ENCODE measurements at regions not wholly inside any gene's neighbourhood (a gene's known extent, or its start where the extent isn't known, plus 50 kb on each side); places are given as distances from the start of the nearest gene placed in this dataset.

DNA sequence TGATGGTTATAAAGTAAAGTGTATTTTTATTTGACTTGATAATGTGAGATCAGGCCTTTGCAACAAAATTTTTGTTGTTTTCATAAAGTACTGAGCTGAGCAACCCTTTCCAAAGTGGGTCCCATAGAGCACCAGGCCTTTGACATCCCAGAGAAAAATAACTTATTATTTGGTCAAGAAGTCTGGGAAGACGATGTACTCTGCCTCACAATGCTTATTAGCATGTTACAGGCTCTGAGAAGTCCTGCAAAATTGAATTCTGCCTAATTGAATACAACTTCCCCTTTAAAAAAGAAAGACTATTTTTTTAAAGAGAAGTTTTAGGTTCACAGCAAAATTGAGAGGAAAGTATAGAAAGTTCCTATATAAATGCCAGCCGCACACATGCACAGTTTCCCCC, 151.5 kb upstream of the TCF4 start:
- Histone ChIP-seq H3K9me3 (ENCODE audit: control insufficient read depth, insufficient read depth, low read length) (no peaks in the 10 kb centered on the region), H3K27ac (ENCODE audit: low read depth, low read length) (no peak overlapping the region), H3K27me3 (ENCODE audit: control insufficient read depth, insufficient read depth, low read length) (no peaks in the 10 kb centered on the region), H3K4me3 (ENCODE audit: low read depth, low read length) (no peak overlapping the region)
- ChIA-PET CTCF (no interaction called here), POLR2A (no interaction called here)
- DNase-seq (ENCODE audit: low read depth, low spot score) = no peak
- TF ChIP-seq, protein P1, sequence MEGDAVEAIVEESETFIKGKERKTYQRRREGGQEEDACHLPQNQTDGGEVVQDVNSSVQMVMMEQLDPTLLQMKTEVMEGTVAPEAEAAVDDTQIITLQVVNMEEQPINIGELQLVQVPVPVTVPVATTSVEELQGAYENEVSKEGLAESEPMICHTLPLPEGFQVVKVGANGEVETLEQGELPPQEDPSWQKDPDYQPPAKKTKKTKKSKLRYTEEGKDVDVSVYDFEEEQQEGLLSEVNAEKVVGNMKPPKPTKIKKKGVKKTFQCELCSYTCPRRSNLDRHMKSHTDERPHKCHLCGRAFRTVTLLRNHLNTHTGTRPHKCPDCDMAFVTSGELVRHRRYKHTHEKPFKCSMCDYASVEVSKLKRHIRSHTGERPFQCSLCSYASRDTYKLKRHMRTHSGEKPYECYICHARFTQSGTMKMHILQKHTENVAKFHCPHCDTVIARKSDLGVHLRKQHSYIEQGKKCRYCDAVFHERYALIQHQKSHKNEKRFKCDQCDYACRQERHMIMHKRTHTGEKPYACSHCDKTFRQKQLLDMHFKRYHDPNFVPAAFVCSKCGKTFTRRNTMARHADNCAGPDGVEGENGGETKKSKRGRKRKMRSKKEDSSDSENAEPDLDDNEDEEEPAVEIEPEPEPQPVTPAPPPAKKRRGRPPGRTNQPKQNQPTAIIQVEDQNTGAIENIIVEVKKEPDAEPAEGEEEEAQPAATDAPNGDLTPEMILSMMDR (IDR thresholded peaks at IDR 0.05; ENCODE audit: low read depth, low read length) = no peak

DNA sequence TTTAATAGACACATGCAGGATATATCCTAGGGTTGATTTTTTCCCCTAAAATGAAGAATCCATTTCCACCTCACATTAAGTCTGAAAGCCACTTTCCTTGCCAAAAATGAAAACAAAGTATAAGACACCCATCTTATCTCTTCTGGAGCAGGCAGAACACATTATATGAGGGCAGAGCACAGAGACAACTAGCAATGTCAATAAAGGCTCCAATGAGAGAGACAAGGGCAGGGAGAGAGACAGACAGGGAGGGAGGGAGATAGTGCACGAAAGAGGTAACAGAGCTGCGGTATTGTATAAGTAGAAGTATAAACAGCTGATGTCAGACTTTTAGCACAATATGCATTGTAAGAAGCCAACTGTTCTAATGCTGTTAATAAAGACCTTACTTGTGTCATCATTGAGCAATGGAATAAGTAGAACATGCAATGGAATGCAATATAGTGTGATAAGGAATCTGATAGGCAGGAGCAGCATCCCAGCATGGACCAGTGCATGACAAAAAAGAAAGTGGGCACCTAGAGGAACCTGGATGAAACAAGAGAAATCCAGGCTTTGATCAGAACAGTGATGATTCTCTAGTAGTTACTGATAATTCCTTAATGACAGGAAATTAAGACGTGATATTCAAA, 150.6 kb upstream of the TCF4 start:
- H3K27me3 ChIP-seq (ENCODE audit: control insufficient read depth, insufficient read depth, low read length) = no peaks in the 10 kb centered on the region
- H3K27ac ChIP-seq (ENCODE audit: low read depth, low read length) = no peak overlapping the region
- ChIA-PET POLR2A (no interaction called here), CTCF (no interaction called here)
- H3K9me3 ChIP-seq (ENCODE audit: control insufficient read depth, insufficient read depth, low read length) = no peaks in the 10 kb centered on the region
- TF ChIP-seq, protein P1 (IDR thresholded peaks at IDR 0.05; ENCODE audit: low read depth, low read length) = no peak
- no peak for DNase-seq (ENCODE audit: low read depth, low spot score)
- H3K4me3 ChIP-seq (ENCODE audit: low read depth, low read length) = no peak overlapping the region

DNA sequence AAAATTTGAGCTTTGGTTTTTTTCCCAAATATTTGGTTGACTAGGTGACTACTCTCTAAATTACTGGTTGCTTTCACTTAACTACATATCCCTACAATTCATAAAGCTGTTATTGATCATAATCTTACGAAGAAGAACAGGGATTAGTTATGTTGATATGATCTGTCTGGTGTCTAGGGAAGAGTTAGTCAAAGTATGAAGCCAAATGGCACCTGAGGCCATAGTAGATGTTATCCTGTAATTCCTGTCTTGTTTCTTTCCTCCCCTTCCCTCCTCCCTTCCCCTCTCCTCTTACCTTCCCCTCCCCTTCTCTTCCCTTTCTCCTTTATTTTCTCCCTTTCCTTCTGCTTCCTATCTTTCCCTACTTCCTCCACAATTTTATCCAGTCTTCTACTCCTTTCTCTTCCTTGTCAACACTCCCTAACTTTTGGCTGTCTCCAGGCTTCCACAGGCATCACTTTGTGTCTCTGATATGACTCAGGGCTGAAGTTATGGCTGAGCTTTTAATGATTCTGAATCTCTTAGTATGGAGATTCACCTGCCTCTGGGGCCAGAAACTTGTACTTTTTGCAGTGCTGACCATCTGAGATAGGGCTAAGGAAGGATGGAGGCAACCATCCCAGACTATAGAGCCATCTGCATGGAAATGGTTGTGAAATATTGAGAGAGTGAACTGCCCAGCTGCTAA, 149.9 kb upstream of the TCF4 start:
- H3K9me3 ChIP-seq (ENCODE audit: control insufficient read depth, insufficient read depth, low read length) = no peaks in the 10 kb centered on the region
- H3K4me3 ChIP-seq (ENCODE audit: low read depth, low read length) = no peak overlapping the region
- CTCF ChIA-PET = no interaction called here
- no peak overlapping the region for H3K27ac ChIP-seq (ENCODE audit: low read depth, low read length)
- no peaks in the 10 kb centered on the region for H3K27me3 ChIP-seq (ENCODE audit: control insufficient read depth, insufficient read depth, low read length)
- no peak for DNase-seq (ENCODE audit: low read depth, low spot score)
- TF ChIP-seq, protein P1 (IDR thresholded peaks at IDR 0.05; ENCODE audit: low read depth, low read length) = no peak
- POLR2A ChIA-PET = no interaction called here

DNA sequence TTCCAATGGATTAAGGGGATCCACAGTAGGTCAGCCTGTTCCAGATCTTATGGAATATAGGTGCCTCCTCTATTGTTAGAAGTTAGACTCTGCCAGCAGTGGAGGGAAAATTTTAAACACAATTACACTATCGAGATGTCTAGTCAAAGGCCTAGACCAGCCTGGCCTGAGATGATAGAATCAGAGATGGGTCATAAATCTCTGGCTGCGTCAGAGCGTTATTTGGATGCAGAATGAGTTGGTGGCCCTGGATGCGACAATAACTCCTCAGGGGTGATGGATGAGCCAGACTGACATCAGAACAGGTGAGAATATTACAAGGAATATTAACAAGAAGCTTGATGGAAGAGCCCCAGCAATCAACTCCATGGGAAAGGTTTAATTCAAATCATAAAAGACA, 149.3 kb upstream of the TCF4 start:
- DNase-seq (ENCODE audit: low read depth, low spot score) = no peak
- no peaks in the 10 kb centered on the region for H3K9me3 ChIP-seq (ENCODE audit: control insufficient read depth, insufficient read depth, low read length)
- no peak overlapping the region for H3K27ac ChIP-seq (ENCODE audit: low read depth, low read length)
- POLR2A ChIA-PET = no interaction called here
- no peaks in the 10 kb centered on the region for H3K27me3 ChIP-seq (ENCODE audit: control insufficient read depth, insufficient read depth, low read length)
- TF ChIP-seq, protein P1 (IDR thresholded peaks at IDR 0.05; ENCODE audit: low read depth, low read length) = no peak
- CTCF ChIA-PET = no interaction called here
- H3K4me3 ChIP-seq (ENCODE audit: low read depth, low read length) = no peak overlapping the region

DNA sequence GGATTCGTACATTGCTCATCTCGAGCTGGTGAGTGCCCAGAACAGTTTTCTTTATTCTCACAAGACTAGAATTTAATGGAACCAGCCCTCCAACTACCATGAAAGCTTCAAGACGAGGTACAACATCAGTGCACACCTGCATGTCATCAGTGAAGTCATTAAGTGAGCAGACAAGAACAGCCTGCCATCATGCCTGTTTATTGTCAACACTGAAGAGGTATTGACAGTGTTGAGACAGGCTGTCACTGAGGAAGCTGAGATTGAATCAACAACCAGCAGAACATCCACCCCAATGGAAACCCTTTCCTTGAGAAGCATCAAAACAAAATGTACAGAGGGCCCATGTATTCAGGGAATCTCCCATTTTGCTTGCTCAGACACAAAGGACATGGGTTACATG, 148.0 kb upstream of the TCF4 start:
- no peaks in the 10 kb centered on the region for H3K27me3 ChIP-seq (ENCODE audit: control insufficient read depth, insufficient read depth, low read length)
- no peak overlapping the region for H3K27ac ChIP-seq (ENCODE audit: low read depth, low read length)
- TF ChIP-seq, protein P1 (IDR thresholded peaks at IDR 0.05; ENCODE audit: low read depth, low read length) = no peak
- POLR2A ChIA-PET = no interaction called here
- DNase-seq (ENCODE audit: low read depth, low spot score) = no peak
- H3K9me3 ChIP-seq (ENCODE audit: control insufficient read depth, insufficient read depth, low read length) = no peaks in the 10 kb centered on the region
- H3K4me3 ChIP-seq (ENCODE audit: low read depth, low read length) = no peak overlapping the region
- CTCF ChIA-PET = no interaction called here

Measured in AG04450 (cell line).